Breast epithelium (tissue), 4 donors: ENCODE measurements at regions not wholly inside any gene's neighbourhood (a gene's known extent, or its start where the extent isn't known, plus 50 kb on each side); places are given as distances from the start of the nearest gene placed in this dataset.

Experiments used
- DNase-seq, 2 donors: peaks; one replicate each; pipeline ENCODE4 v3.0.0-alpha.2; 2019; ENCODE audit warnings: low spot score in 2 of 2
- H3K27ac ChIP-seq, 2 donors: fragments of 200-600 bp; sonication (generic) in 1 of 2; one replicate each; pipeline ENCODE4 v1.5.1; 2016 to 2019; ENCODE audit warnings: mild to moderate bottlenecking in 1 of 2
- H3K27me3 ChIP-seq, 2 donors: fragments of 200-600 bp; sonication (generic) in 1 of 2; one replicate each; pipeline versions ENCODE4 v1.5.1 to v1.6.0; 2017 to 2019; ENCODE audit warnings: control low read depth in 1 of 2, mild to moderate bottlenecking in 1 of 2
- H3K36me3 ChIP-seq: fragments of 200-600 bp; one replicate; pipeline ENCODE4 v1.5.1; 2019
- H3K4me1 ChIP-seq, 2 donors: fragments of 200-600 bp; sonication (generic); one replicate each; pipeline ENCODE4 v1.5.1; 2016 to 2019; ENCODE audit warnings: control low read depth in 1 of 2
- H3K4me3 ChIP-seq, 3 donors: fragments of 200-600 bp; sonication (generic); 1 replicate in 2 of 3; 2 replicates in 1 of 3; pipeline ENCODE4 v1.5.1; 2016 to 2019; ENCODE audit warnings: mild to moderate bottlenecking in 3 of 3, moderate library complexity in 2 of 3
- H3K9me3 ChIP-seq, 2 donors: fragments of 200-600 bp; sonication (generic) in 1 of 2; one replicate each; pipeline ENCODE4 v1.5.1; 2016 to 2019; ENCODE audit warnings: control low read depth in 1 of 2
- CTCF ChIP-seq, 3 donors: fragments of 450-650 bp; IDR thresholded peaks; one replicate each; pipeline ENCODE4 v1.5.1; 2016 to 2017; ENCODE audit warnings: antibody characterized with exemption in 3 of 3, mild to moderate bottlenecking in 3 of 3, moderate library complexity in 3 of 3
- POLR2A ChIP-seq: fragments of 450-650 bp; IDR thresholded peaks from one replicate; pipeline ENCODE4 v1.6.1; 2016; ENCODE audit warnings: antibody characterized with exemption, mild to moderate bottlenecking, moderate library complexity
- POLR2AphosphoS5 ChIP-seq, 3 donors: sonication (generic); formaldehyde crosslinking; IDR thresholded peaks; one replicate each; pipeline ENCODE4 v1.6.1; 2017; ENCODE audit warnings: antibody characterized with exemption in 3 of 3
- intact Hi-C: fragments of 100-400 bp; cut with DNase I; formaldehyde crosslinking; loops from one replicate; pipeline ENCODE4 v1.15.1; 2023; ENCODE audit warnings: low total_unique reads

DNA sequence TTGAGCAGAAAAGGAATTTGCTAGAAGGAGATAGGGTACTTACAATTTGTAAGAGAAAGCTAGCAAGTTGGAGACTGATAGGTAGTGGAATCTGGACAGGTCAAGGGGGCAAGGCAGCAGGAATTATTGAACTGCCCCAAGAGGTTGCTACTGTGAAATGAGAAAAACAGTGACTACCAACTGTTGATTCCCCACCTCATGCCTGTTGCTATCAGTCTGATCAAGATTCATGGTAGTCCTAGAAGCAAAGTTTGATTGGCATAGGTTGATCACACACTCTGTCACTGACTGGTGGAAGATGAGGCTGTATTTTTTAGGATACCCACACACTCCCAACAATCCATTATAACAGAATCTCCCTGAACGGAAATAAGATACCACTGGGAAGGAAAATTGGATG is 89.4 kb upstream of the IGF1 start:
- Histone ChIP-seq H3K4me3 (no peak overlapping the region), H3K36me3 (no peaks in the 10 kb centered on the region), H3K9me3 (peaks cover 0 to 3% of the 10 kb centered on the region in 2 donors), H3K27me3 (no peaks in the 10 kb centered on the region), H3K27ac (no peak overlapping the region), H3K4me1 (no peaks in the 10 kb centered on the region)
- intact Hi-C loops, result no loop called here
- no peak for DNase-seq
- TF ChIP-seq CTCF (IDR thresholded peaks at IDR 0.05) (no peak), POLR2AphosphoS5 (IDR thresholded peaks at IDR 0.05) (no peak), POLR2A (no peak)

DNA sequence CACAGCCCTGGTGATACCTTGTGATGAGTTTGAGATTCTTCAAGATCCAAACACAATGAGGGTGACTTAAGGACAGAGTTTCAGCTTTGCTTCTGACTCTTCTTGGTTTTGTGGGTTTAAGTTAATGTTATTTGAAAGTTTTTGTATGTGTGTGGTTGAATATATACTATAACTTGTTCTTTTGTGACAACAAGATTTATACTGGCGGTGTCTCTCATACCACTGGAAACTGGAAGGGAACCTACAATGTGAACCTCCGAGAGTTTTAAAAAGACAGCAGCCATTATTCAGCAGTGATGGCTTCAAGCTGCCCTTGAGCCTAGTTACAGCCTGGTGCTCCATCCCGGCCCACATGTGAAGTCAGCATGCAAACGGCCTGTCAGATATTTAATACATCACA is 87.9 kb upstream of the IGF1 start:
- no peak for TF ChIP-seq POLR2AphosphoS5 (IDR thresholded peaks at IDR 0.05)
- no peak for TF ChIP-seq CTCF (IDR thresholded peaks at IDR 0.05)
- TF ChIP-seq POLR2A, result no peak
- no peak overlapping the region for H3K4me3 ChIP-seq
- no peaks in the 10 kb centered on the region for H3K27me3 ChIP-seq
- H3K9me3 ChIP-seq, result peaks cover 0 to 3% of the 10 kb centered on the region in 2 donors
- no peaks in the 10 kb centered on the region for H3K4me1 ChIP-seq
- peak overlapping the region in 1 of 2 donors; percentile 59 for H3K27ac ChIP-seq
- DNase-seq, result no peak
- intact Hi-C loops, result no loop called here
- H3K36me3 ChIP-seq, result no peaks in the 10 kb centered on the region

DNA sequence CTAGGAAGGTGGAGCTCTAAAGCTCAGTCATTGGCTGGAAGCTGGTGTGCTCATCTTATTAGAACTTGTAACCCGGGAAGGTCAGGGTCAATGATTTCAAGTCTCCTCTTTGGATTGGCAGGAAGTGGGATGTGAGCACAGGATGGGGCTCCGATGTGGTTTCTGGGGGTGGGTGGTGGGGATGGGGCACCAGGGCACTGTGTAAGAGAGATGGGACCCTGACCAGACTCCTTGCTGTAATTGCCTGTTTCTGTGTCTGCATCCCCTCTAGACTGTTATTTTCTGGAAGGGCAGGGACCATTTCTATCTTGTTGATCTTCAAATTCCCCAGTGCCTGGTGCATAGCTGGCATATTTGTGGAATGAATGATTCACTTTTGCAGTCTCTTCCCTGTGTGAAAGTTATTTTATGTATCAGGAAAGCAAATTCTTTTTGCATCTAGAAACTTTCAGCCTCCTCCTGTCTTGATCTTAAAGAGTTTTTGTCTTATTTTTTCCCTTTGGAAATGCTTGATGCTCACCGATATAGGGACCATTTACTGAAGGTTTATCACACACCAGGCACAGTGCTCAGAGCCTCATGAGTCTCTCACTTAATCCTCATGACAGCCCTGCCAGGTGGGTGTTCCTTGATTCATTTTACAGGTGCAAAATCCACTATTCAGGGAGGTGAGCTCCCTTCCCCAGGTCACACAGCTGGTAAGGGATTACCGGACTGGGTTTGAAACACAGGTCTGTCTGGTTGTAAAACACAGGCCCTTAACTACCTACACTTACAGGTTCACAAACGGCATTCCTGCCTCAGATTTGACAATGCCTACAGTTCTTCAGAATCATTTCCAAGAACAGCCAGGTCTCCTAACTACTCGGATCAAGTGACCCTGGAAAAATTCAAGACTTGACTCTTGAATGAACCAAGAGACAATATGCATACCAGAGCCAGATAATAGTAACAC is 86.9 kb upstream of the IGF1 start:
- no peak for DNase-seq
- H3K36me3 ChIP-seq, result no peaks in the 10 kb centered on the region
- no peaks in the 10 kb centered on the region for H3K27me3 ChIP-seq
- TF ChIP-seq POLR2AphosphoS5 (IDR thresholded peaks at IDR 0.05) (no peak), POLR2A (no peak), CTCF (IDR thresholded peaks at IDR 0.05) (no peak)
- intact Hi-C loops, result no loop called here
- H3K4me1 ChIP-seq, result no peaks in the 10 kb centered on the region
- H3K9me3 ChIP-seq, result peaks cover 0 to 3% of the 10 kb centered on the region in 2 donors
- peak overlapping the region; percentile 7 to 59 for H3K27ac ChIP-seq
- H3K4me3 ChIP-seq, result no peak overlapping the region

DNA sequence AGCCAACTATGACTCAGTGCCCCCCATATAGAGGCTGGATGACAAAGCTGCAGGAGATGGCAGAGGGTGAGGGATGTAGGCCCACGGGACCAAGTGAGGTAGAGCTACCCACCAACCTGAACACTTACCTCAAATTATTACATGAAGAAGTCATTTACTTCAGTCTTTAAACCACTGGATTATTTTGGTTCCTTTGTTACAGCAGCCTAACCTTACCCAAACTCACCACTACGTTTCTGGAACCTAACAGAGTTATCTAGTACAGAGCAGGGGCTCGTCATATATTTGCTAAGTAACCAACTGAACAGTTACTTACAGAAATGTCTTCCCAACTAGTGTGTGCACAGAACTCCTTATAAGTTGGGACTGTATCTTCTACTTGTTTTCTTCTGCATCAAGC is 85.2 kb upstream of the IGF1 start:
- DNase-seq, result no peak
- no peaks in the 10 kb centered on the region for H3K4me1 ChIP-seq
- TF ChIP-seq CTCF (IDR thresholded peaks at IDR 0.05), result no peak
- TF ChIP-seq POLR2AphosphoS5 (IDR thresholded peaks at IDR 0.05), result no peak
- TF ChIP-seq POLR2A, result no peak
- H3K4me3 ChIP-seq, result no peak overlapping the region
- H3K36me3 ChIP-seq, result no peaks in the 10 kb centered on the region
- peaks cover 0 to 3% of the 10 kb centered on the region in 2 donors for H3K9me3 ChIP-seq
- intact Hi-C loops, result no loop called here
- H3K27me3 ChIP-seq, result no peaks in the 10 kb centered on the region
- H3K27ac ChIP-seq, result peak overlapping the region in 1 of 2 donors; percentile 13

DNA sequence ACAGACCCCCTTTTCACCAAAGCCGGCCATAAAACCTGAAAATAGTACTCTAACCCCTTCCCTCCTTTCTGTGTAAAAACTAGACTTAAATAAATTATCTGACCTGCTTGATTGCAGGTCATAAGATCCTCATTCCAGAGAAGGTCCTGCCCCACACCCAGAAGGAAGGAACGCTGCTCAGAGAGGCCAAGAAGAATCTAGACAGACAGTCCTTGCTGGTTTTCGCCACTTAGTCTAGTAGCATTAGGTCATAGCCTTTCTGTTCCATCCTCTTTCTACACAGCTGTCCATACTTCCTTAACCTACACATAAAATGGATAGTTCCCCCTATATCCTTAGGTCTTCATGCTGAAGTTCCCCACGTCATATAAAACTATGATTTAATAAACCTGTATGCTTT is 83.7 kb upstream of the IGF1 start:
- Histone ChIP-seq H3K36me3 (no peaks in the 10 kb centered on the region), H3K4me3 (no peak overlapping the region), H3K27ac (peak overlapping the region in 1 of 2 donors; percentile 65), H3K9me3 (peaks cover 0 to 3% of the 10 kb centered on the region in 2 donors), H3K4me1 (no peaks in the 10 kb centered on the region), H3K27me3 (no peaks in the 10 kb centered on the region)
- intact Hi-C loops, result no loop called here
- peak in 1 of 2 donors; percentile 48 for DNase-seq
- TF ChIP-seq POLR2AphosphoS5 (IDR thresholded peaks at IDR 0.05), result peak in 1 of 3 donors; percentile 62
- no peak for TF ChIP-seq CTCF (IDR thresholded peaks at IDR 0.05)
- TF ChIP-seq POLR2A, result no peak
